ENCODE measurements at regions not wholly inside any gene's neighbourhood (a gene's known extent, or its start where the extent isn't known, plus 50 kb on each side); places are given as distances from the start of the nearest gene placed in this dataset.

DNA sequence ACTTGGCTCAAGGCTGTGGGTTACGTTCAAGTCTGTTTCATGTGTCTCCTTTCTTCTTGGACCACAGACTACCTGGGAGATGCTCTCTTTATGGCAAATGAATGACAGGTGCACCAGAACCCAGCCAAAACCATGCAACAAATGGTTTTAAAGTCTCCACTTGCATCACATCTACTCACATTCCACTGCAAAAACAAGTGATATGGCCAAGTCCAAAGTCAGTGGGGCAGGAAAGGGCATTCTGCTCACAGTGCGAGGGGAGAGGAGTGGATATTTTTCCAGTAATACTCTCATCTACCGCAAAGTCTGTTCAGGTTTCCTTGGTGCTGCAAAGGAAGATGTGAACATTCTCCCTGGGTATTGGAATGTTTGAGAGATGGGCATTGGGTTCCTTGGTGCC is 120.5 kb downstream of the UCHL1 start:
- Histone ChIP-seq H3K14ac (ENCODE audit: insufficient read length) (no peak overlapping the region), H3K56ac (replicated peaks; ENCODE audit: insufficient read length, low read depth, low read length) (no peak overlapping the region), H2BK5ac (ENCODE audit: low read depth, low read length) (no peak overlapping the region), H3K23ac (ENCODE audit: insufficient read length) (no peak overlapping the region), H2BK120ac (replicated peaks; ENCODE audit: low read depth, low read length) (no peak overlapping the region), H3K79me1 (ENCODE audit: low read depth, low read length) (no peaks in the 10 kb centered on the region; the same call in 1 of the 2 replicates), H3K36me3 (ENCODE audit: control insufficient read depth in 2 of 4, insufficient read depth in 4 of 4, low read length in 3 of 4) (no peaks in the 10 kb centered on the region; a peak in 1 of 8 replicates), H2BK12ac (ENCODE audit: low read depth, low read length) (no peak overlapping the region), H3K9ac (replicated peaks in 1 of 4; ENCODE audit: extremely low read depth in 1 of 4, low read depth in 3 of 4, low read length in 3 of 4) (no peak overlapping the region), H3K4me1 (replicated peaks in 1 of 4; ENCODE audit: control insufficient read depth in 3 of 4, insufficient read depth in 4 of 4, low read length in 3 of 4) (no peaks in the 10 kb centered on the region), H2AK5ac (ENCODE audit: low read depth, low read length) (no peak overlapping the region), H2AFZ (ENCODE audit: low read length) (no peak overlapping the region), H3K79me2 (ENCODE audit: control insufficient read depth in 1 of 2, insufficient read depth in 2 of 2, low read length in 2 of 2) (no peaks in the 10 kb centered on the region), H4K20me1 (replicated peaks in 1 of 2; ENCODE audit: control insufficient read depth in 1 of 2, insufficient read depth in 2 of 2, low read length in 2 of 2) (no peaks in the 10 kb centered on the region), H3K27me3 (replicated peaks in 1 of 4; ENCODE audit: control insufficient read depth in 3 of 4, extremely low read depth in 1 of 4, insufficient read depth in 3 of 4, low read length in 3 of 4) (no peaks in the 10 kb centered on the region), H4K5ac (ENCODE audit: insufficient read length, low read depth, low read length) (no peak overlapping the region), H4K8ac (ENCODE audit: extremely low read depth, insufficient read depth, low read length) (no peak overlapping the region), H2BK20ac (ENCODE audit: low read length) (no peak overlapping the region), H3K9me3 (ENCODE audit: insufficient read depth in 2 of 2, low read depth in 1 of 2, low read length in 1 of 2) (peaks cover 0 to 5% of the 10 kb centered on the region in 2 experiments; a peak in 1 of 4 replicates), H3K4me3 (ENCODE audit: extremely low read depth in 1 of 4, insufficient read depth in 2 of 4, low read depth in 3 of 4, low read length in 4 of 4) (no peak overlapping the region), H3K27ac (ENCODE audit: low read depth, low read length) (no peak overlapping the region), H3K23me2 (ENCODE audit: low read depth, low read length) (no peaks in the 10 kb centered on the region), H3K4me2 (ENCODE audit: insufficient read depth in 1 of 2, low read depth in 2 of 2, low read length in 2 of 2) (no peak overlapping the region), H2BK15ac (ENCODE audit: low read length) (no peak overlapping the region), H3K4ac (replicated peaks; ENCODE audit: insufficient read length, low read depth, low read length) (no peak overlapping the region), H4K91ac (replicated peaks; ENCODE audit: insufficient read length, low read length) (no peak overlapping the region), H3K18ac (ENCODE audit: extremely low read depth, low read length) (no peak overlapping the region)
- ChIA-PET POLR2A (ENCODE audit: partially characterized antibody) (no interaction called here), CTCF (ENCODE audit: partially characterized antibody) (no interaction called here)
- no peak for TF ChIP-seq RFX5 (IDR thresholded peaks at IDR 0.05; ENCODE audit: borderline replicate concordance, low read depth, low read length)
- TF ChIP-seq POLR2AphosphoS5 (IDR thresholded peaks at IDR 0.05; ENCODE audit: low read depth, low read length), result no peak
- 97% methylated on average over 3 of the region's 3 CpGs; no CpG with 5 or more reads in 1 of the 2 experiments for WGBS, 2 experiments (ENCODE audit: extremely low coverage in 1 of 2, insufficient coverage in 1 of 2, insufficient read length in 1 of 2, insufficient replicate concordance in 2 of 2, low coverage in 1 of 2, low lambda C conversion rate in 2 of 2, missing lambda C conversion rate in 1 of 2)
- no peak for FAIRE-seq
- DNase-seq (ENCODE audit: low read depth in 1 of 2, low spot score in 2 of 2), result no peak
